GM12873 (cell line): ENCODE measurements at regions not wholly inside any gene's neighbourhood (a gene's known extent, or its start where the extent isn't known, plus 50 kb on each side); places are given as distances from the start of the nearest gene placed in this dataset.

Experiments used
- CTCF ChIP-seq: IDR thresholded peaks from 2 replicates; pipeline ENCODE4 v1.5.1; 2012; ENCODE audit warnings: low read depth, mild to moderate bottlenecking, moderate library complexity, low read length, control low read depth; ENCODE audit not compliant: insufficient read depth; ENCODE audit errors: missing control alignments

- TF ChIP-seq CTCF: no peak
These were observed 193.9 kb downstream of the SMAD2 start for GRCh38 chr18:47736376-47737140.

GRCh38 chr18:47735041-47735702, 195.3 kb downstream of the SMAD2 start:
- no peak for TF ChIP-seq CTCF

- TF ChIP-seq CTCF: no peak
These were observed 199.2 kb downstream of the SMAD2 start for GRCh38 chr18:47731276-47731675.

GRCh38 chr18:47730795-47731194, 199.7 kb downstream of the SMAD2 start:
- TF ChIP-seq CTCF: no peak

GRCh38 chr18:47729356-47729755, 201.1 kb downstream of the SMAD2 start:
- no peak for TF ChIP-seq CTCF

GRCh38 chr18:47728921-47729320, 201.5 kb downstream of the SMAD2 start:
- no peak for TF ChIP-seq CTCF

- no peak for TF ChIP-seq CTCF
These were observed 203.1 kb downstream of the SMAD2 start for GRCh38 chr18:47727409-47727808.
